GM19468 (cell line): ENCODE measurements at regions not wholly inside any gene's neighbourhood (a gene's known extent, or its start where the extent isn't known, plus 50 kb on each side); places are given as distances from the start of the nearest gene placed in this dataset.
"Not testable (repeated sequence)": the region's sequence is repeated elsewhere in the genome, so short reads cannot be mapped to it uniquely, and the experiment has no call there.

Source experiments
- ATAC-seq: cut with Tn5 transposase; IDR thresholded peaks from one replicate; pipeline ENCODE4 v1.9.1; 2021; ENCODE audit warnings: mild to moderate bottlenecking, moderate library complexity, moderate number of reproducible peaks; ENCODE audit not compliant: unreplicated experiment; ENCODE audit errors: extremely low read depth

- no peak for ATAC-seq
Measured at GRCh38 chr12:91655966-91656365, 473.3 kb upstream of the DCN start.

GRCh38 chr12:91654087-91654486 lies 471.5 kb upstream of the DCN start:
- ATAC-seq, result no peak

GRCh38 chr12:91651728-91652127 lies 469.1 kb upstream of the DCN start:
- no peak for ATAC-seq

DNA sequence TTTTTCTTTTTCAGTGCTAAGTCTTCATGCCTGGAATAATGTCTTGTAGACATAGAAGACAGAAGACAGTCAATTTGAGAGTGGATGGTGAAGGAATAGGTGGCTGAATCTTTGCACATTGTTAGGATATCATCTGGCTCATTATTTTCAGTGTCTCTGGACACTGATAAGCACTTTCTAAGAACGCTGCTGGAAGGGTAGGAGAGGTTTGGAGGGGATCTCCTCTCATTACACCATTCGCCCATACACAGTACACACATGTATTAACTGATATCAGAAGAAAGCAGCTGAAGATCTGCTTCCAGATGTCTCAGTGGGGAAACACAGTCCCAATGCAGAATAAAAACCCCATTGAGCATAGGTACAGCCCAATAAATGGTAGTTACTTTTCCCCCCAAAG lies 461.1 kb upstream of the DCN start:
- ATAC-seq, result no peak

DNA sequence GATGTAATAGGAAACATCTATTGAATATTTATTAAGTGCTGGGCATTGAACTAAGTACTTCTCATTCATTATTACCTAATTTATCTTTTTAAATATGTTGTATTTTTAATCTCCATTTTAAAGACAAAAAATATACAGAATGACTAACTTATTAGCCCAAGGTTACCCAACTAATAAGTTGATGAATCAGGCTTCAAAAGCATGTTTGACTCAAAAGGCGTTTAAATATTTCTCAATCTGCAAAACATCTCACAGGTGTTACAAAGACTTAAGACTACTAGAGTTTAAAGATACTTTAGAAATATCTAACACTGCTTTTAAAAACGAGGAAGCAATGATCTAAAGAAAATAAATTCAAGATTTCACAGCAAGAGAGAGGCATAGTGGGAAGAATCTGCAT lies 457.4 kb upstream of the DCN start:
- no peak for ATAC-seq

DNA sequence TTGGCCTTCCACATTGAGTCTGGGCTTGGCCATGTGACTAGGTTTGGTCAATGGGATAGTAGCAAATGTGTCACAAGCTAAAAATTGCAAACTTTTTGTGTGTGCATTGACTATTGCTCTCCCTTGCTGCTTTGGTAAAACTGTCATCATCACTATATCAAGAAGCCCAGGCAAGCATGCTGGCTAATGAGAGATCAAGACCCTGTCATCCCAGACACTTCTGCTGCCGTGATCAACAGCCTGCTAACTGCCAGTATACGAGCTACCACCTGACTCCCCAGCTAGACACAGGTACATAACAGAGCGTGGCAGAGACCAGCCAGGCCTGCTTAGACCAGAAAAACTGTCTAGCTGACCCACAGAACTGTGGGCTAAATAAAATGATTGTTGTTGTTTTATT lies 456.7 kb upstream of the DCN start:
- no peak for ATAC-seq

DNA sequence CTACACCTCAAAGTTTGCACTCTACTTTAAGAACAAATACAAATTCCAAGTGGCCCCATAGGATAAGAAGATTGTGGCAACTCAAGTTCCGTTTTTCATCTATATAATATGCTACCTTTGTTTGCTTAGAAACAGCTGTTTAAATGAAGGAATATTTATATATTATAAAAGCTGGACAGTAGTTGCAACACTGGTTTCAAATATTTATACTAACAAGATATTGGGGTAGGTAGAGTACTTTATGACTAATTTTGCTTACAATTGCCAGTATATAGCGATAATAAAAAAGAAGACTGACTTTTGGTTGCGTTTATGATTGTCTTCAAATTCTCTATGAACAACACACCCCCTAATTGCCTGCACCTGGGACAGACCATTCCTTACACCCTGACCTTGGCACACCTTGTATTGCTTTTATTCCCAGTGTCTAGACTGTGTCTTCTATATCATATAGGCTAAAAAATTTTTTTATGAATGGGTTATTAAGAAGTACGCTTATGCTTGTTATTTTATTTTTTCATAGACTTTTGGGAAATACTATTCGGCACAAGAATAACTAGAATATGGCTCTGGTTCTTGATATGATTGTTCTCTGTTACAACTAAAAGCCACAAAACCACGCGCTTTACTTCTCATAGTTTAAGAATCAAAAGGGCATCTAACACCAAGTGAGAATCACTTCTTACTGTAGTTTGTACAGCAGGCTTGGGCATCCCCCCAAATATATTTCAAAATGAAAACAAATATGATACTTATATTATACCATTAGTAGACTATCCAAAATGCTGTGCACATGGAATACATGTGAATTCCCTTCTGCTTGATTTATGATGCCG lies 455.4 kb upstream of the DCN start:
- no peak for ATAC-seq

- ATAC-seq, result no peak
Measured at GRCh38 chr12:91636721-91637120, 454.1 kb upstream of the DCN start.

GRCh38 chr12:91634386-91634713 lies 451.7 kb upstream of the DCN start:
- ATAC-seq, result not testable (repeated sequence)

DNA sequence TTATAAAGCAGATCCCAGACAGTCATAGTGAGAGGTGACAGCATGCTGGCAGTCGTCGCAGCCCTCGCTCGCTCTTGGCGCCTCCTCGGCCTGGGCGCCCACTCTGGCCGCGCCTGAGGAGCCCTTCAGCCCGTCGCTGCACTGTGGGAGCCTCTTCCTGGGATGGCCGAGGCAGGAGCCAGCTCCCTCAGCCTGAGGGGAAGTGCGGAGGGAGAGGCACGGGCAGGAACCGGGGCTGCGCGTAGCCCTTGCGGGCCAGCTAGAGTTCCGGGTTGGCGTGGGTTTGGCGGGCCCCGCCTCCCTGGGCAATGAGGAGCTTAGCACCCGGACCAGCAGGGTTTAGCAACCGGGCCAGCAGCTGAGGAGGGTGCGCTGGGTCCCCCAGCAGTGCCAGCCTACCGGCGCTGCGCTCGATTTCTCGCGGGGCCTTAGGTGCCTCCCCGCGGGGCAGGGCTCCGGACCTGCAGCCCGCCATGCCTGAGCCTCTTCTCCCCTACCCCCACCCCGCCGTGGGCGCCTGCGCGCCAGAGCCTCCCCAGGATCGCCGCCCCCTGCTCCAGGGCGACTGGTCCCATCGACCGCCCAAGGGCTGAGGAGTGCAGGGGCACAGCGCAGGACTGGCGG lies 451.2 kb upstream of the DCN start:
- no peak for ATAC-seq

DNA sequence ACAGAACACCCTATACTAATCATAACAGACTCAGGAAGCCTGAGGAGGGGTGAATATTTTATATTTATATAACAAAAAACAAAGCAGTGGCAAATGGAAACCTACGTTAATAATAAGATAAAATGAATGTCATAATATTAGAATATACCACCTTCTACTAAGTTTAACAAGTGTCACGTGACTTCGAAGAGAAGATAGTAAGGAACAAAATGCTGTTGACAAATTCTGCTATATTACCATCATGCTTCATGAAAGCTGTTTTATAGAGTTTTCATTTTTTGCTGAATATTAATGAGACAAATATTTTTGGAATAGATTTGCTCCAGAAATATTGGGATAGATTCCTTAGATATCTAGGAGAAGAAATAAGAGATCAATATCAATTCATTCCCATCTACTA lies 450.6 kb upstream of the DCN start:
- ATAC-seq, result no peak

- no peak for ATAC-seq
Measured at GRCh38 chr12:91632042-91632786, 449.6 kb upstream of the DCN start.

- no peak for ATAC-seq
Measured at GRCh38 chr12:91630596-91631293, 448.1 kb upstream of the DCN start.

DNA sequence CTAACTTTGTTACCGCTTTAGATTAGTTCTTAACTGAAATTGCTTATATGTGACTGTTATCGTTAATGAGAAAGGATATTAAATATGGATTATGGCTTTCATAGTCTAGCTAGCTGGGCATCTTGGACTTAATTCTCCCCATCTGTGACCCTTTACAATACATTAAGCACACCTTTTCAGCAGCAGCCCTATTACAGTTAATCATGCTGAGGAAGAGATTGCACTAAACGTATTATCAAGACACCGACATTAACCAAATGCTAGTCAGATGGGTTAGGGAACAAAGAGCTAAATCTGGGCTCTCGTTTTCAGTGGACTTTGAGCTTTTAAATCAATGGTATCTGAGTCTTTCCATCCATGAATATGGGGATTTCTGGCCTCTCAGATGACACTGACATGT lies 447.5 kb upstream of the DCN start:
- ATAC-seq, result no peak

DNA sequence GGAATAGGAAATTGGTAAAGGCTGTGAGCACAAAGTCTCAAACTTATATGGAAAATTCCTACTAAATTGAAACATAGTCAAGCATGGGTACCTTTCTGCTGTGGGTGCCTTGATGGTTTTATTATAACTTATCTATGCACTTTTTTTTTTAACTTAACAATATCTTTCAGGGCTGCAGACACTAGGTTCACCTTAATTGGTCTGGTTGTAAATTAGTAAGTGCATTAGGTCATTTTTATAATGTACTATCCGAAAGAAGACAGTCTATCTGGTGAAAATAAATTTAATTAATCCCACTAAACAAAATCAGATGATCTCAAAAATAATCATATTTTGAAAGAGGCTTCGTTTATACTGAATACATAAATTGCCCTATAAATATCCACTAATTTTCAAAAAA lies 446.8 kb upstream of the DCN start:
- no peak for ATAC-seq

DNA sequence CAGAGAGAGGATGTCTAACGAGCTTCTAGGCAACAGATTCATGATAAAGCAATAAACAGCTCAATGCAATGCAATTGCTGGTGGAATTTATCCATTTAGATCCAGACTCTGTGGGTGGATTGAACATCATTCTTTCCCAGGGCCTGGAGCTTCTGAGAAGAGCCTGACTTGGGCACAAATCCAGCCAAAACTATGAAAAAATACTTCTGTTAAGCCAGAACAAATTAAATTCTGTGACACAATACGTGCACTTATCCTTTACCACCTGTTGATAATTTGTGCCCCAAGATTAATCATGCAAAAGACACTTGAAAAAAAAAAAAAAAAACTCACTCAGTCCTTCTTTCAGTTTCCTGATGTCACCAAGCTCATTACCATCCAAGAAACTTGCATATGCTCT lies 446.0 kb upstream of the DCN start:
- no peak for ATAC-seq

DNA sequence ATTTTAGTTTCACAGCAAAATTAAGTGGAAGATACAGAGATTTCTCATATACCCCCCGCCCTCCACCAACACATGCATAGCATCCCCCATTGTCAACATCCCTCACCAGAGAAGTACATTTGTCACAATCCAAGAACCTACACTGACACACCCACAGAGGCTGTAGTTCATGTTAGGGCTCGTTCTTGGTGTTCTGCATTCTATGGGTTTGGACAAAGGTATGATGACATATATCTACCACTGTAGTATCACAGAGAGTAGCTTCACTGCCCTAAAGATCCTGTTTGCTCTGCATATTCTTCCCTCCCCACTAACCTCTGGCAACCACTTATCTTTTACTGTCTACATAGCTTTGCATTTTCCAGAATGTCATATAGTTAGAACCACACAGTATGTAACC lies 444.6 kb upstream of the DCN start:
- ATAC-seq, result no peak

DNA sequence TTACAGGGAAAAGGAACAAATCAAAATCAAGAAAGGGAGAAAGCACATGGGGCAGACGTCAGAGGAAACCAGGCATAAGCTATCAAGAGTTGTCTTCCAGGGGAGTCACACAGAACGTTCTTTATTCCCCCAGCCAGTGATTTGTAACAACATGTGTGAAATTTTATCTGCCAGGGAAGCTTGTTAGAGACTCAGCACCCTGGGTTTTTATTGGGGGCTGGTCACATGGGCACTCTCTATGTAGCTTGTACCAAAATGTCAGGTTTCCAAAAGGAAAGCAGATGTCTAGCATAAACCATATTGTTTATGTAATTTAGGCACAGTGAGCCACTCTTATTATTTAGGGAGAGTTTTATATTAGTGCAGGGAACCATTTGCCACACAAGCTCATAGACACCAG lies 440.4 kb upstream of the DCN start:
- ATAC-seq, result no peak

DNA sequence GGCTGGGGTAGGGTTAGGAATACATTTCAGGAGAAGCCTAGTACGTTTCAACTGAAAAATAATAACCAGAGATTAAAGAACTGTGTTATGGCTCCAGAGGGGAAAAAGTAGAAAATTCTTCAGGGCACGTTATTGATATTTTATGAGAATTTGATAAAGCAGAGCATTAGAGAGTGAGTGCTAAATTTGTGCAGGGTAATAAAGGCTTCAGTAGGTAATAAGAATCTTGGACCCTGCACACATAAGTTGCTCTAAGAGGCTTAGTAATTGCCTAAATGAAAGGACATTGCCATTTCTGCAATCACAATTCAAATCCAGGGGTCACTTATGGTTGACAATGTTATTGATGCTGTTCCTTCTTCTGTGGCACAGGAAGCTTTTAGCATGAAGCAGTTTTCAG lies 439.4 kb upstream of the DCN start:
- no peak for ATAC-seq

- ATAC-seq, result no peak
Measured at GRCh38 chr12:91620992-91621391, 438.4 kb upstream of the DCN start.

- no peak for ATAC-seq
Measured at GRCh38 chr12:91620422-91620821, 437.8 kb upstream of the DCN start.
